HS-27A (cell line): ENCODE measurements at regions not wholly inside any gene's neighbourhood (a gene's known extent, or its start where the extent isn't known, plus 50 kb on each side); places are given as distances from the start of the nearest gene placed in this dataset.

Experiments used
- DNase-seq: peaks from one replicate; pipeline ENCODE4 v3.0.0-alpha.2; 2012; ENCODE audit warnings: low read depth, missing footprints

- DNase-seq: no peak
Measured at GRCh38 chr11:110830747-110831146, 118.5 kb upstream of the ARHGAP20 start.

GRCh38 chr11:110830344-110830743, 118.1 kb upstream of the ARHGAP20 start:
- DNase-seq: no peak

GRCh38 chr11:110829873-110830272, 117.6 kb upstream of the ARHGAP20 start:
- DNase-seq: no peak

GRCh38 chr11:110828086-110828485, 115.8 kb upstream of the ARHGAP20 start:
- no peak for DNase-seq

- DNase-seq: no peak
Measured at GRCh38 chr11:110827276-110827675, 115.0 kb upstream of the ARHGAP20 start.

- DNase-seq: no peak
Measured at GRCh38 chr11:110824912-110825620, 112.8 kb upstream of the ARHGAP20 start.

- DNase-seq: no peak
Measured at GRCh38 chr11:110818032-110818687, 105.9 kb upstream of the ARHGAP20 start.

- DNase-seq: no peak
Measured at GRCh38 chr11:110812086-110812733, 100.0 kb upstream of the ARHGAP20 start.

- DNase-seq: no peak
Measured at GRCh38 chr11:110809417-110810199, 97.4 kb upstream of the ARHGAP20 start.

- DNase-seq: no peak
Measured at GRCh38 chr11:110808248-110808647, 96.0 kb upstream of the ARHGAP20 start.

- DNase-seq: no peak
Measured at GRCh38 chr11:110807801-110808200, 95.6 kb upstream of the ARHGAP20 start.

GRCh38 chr11:110805756-110806155, 93.5 kb upstream of the ARHGAP20 start:
- DNase-seq: no peak

- DNase-seq: no peak
Measured at GRCh38 chr11:110802162-110802561, 89.9 kb upstream of the ARHGAP20 start.

- no peak for DNase-seq
Measured at GRCh38 chr11:110801328-110801727, 89.1 kb upstream of the ARHGAP20 start.

- no peak for DNase-seq
Measured at GRCh38 chr11:110798201-110798900, 86.1 kb upstream of the ARHGAP20 start.

- DNase-seq: no peak
Measured at GRCh38 chr11:110797453-110797852, 85.2 kb upstream of the ARHGAP20 start.

GRCh38 chr11:110795112-110795624, 82.9 kb upstream of the ARHGAP20 start:
- DNase-seq: no peak

GRCh38 chr11:110793556-110793955, 81.3 kb upstream of the ARHGAP20 start:
- no peak for DNase-seq

- DNase-seq: no peak
Measured at GRCh38 chr11:110791621-110792020, 79.4 kb upstream of the ARHGAP20 start.

- no peak for DNase-seq
Measured at GRCh38 chr11:110787680-110788079, 75.4 kb upstream of the ARHGAP20 start.

GRCh38 chr11:110786226-110786902, 74.1 kb upstream of the ARHGAP20 start:
- DNase-seq: no peak
